Keratinocyte (primary cell): ENCODE measurements at regions not wholly inside any gene's neighbourhood (a gene's known extent, or its start where the extent isn't known, plus 50 kb on each side); places are given as distances from the start of the nearest gene placed in this dataset.

Experiments
- DNase-seq: peaks from one replicate; pipeline ENCODE4 v3.0.0-alpha.2; 2011; ENCODE audit warnings: low read depth, missing footprints, low spot score
- FAIRE-seq: peaks from 2 replicates; lab custom pipeline; 2011; peaks lifted over from hg19 to GRCh38; lab: Jason Lieb, UNC
- H2AFZ ChIP-seq: 2 replicates; pipeline ENCODE4 v1.6.0; 2012; ENCODE audit warnings: low read length, control low read depth, inconsistent platforms; ENCODE audit not compliant: control insufficient read depth
- H3K27ac ChIP-seq: 2 replicates; pipeline ENCODE4 v1.5.1; 2011; ENCODE audit warnings: low read length; ENCODE audit not compliant: control insufficient read depth, insufficient read depth
- H3K27me3 ChIP-seq: 3 replicates; pipeline ENCODE4 v1.6.0; 2011; ENCODE audit warnings: low read length; ENCODE audit not compliant: control insufficient read depth, insufficient read depth; ENCODE audit errors: extremely low read depth
- H3K36me3 ChIP-seq, 2 experiments: 2 replicates in 1 of 2; 3 replicates in 1 of 2; pipeline ENCODE4 v1.5.1; 2011; ENCODE audit warnings: low read length in 2 of 2, mild to moderate bottlenecking in 1 of 2; ENCODE audit not compliant: control insufficient read depth in 2 of 2, insufficient read depth in 2 of 2; ENCODE audit errors: extremely low read depth in 1 of 2
- H3K4me1 ChIP-seq: 3 replicates; pipeline ENCODE4 v1.5.1; 2011; ENCODE audit warnings: low read length; ENCODE audit not compliant: control insufficient read depth, insufficient read depth; ENCODE audit errors: extremely low read depth
- H3K4me2 ChIP-seq: 3 replicates; pipeline ENCODE4 v1.6.0; 2011; ENCODE audit warnings: low read depth, low read length; ENCODE audit not compliant: control insufficient read depth, insufficient read depth; ENCODE audit errors: extremely low read depth
- H3K4me3 ChIP-seq, 3 experiments: fragments of 200-600 bp in 1 of 3; sonication (generic) in 1 of 3; 2 replicates in 2 of 3; 3 replicates in 1 of 3; pipeline ENCODE4 v1.5.1; 2011 to 2016; ENCODE audit warnings: low read length in 3 of 3, mild to moderate bottlenecking in 3 of 3, control low read depth in 2 of 3, inconsistent platforms in 1 of 3, low read depth in 1 of 3, mixed read lengths in 1 of 3, mixed run types in 1 of 3, moderate library complexity in 1 of 3; ENCODE audit not compliant: control insufficient read depth in 2 of 3, insufficient read depth in 2 of 3; ENCODE audit errors: extremely low read depth in 1 of 3
- H3K79me2 ChIP-seq: 2 replicates; pipeline ENCODE4 v1.6.0; 2012; ENCODE audit warnings: low read length; ENCODE audit not compliant: control insufficient read depth, insufficient read depth
- H3K9ac ChIP-seq: 3 replicates; pipeline ENCODE4 v1.6.0; 2011; ENCODE audit warnings: low read length; ENCODE audit not compliant: control insufficient read depth, insufficient read depth; ENCODE audit errors: extremely low read depth
- H3K9me1 ChIP-seq: 3 replicates; pipeline ENCODE4 v1.6.0; 2011; ENCODE audit warnings: low read length; ENCODE audit not compliant: control insufficient read depth, insufficient read depth; ENCODE audit errors: extremely low read depth
- H3K9me3 ChIP-seq: 2 replicates; pipeline ENCODE4 v1.5.1; 2012; ENCODE audit warnings: low read depth, low read length; ENCODE audit not compliant: control insufficient read depth
- H4K20me1 ChIP-seq: 3 replicates; pipeline ENCODE4 v1.6.0; 2011; ENCODE audit warnings: low read length; ENCODE audit not compliant: control insufficient read depth, insufficient read depth; ENCODE audit errors: extremely low read depth
- EZH2 ChIP-seq: IDR thresholded peaks from one replicate; pipeline ENCODE4 v1.6.1; 2012; ENCODE audit warnings: inconsistent platforms, mild to moderate bottlenecking, low read length, moderate library complexity
- dilution Hi-C: fragments of 300-500 bp; cut with MboI; formaldehyde crosslinking; loops from one replicate; pipeline ENCODE4 v1.7.0; 2020; ENCODE audit warnings: low sequenced_read_pairs; ENCODE audit not compliant: extremely low pct_ligation_motif_present
- TF ChIP-seq, protein P1 (sequence below), 3 experiments: IDR thresholded peaks in 1 of 3; conservative IDR thresholded peaks in 1 of 3; optimal IDR thresholded peaks in 1 of 3; 2 replicates in 2 of 3; 3 replicates in 1 of 3; pipeline versions ENCODE3 to v1.5.1; 2011; ENCODE audit warnings: low read length in 3 of 3, mild to moderate bottlenecking in 3 of 3, moderate library complexity in 2 of 3, control low read depth in 1 of 3, inconsistent platforms in 1 of 3; ENCODE audit not compliant: insufficient read depth in 2 of 3; ENCODE audit errors: extremely low read depth in 1 of 3

DNA sequence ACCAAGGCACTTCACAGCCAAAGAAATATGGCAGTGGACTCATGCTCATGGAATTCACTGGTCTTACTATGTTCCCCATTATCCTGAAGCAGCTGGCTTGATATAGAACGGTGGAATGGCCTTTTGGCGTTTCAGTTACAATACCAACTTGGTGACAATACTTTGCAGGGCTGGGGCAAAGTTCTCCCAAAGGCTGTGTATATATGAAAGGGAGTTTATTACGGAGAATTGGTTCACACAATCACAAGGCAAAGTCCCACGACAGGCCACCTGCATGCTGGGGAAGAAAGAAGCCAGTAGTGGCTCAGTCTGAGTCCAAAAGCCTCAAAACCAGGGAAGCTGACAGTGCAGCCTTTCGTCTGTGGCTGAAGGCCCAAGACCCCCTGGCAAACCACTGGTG lies 50.8 kb upstream of the SMARCAD1 start:
- dilution Hi-C loops, result no loop called here
- Histone ChIP-seq H3K4me2 (no peak overlapping the region), H3K4me3 (no peak overlapping the region), H4K20me1 (no peaks in the 10 kb centered on the region), H3K9ac (no peak overlapping the region), H3K27ac (no peak overlapping the region), H3K4me1 (no peaks in the 10 kb centered on the region), H2AFZ (no peak overlapping the region), H3K9me3 (no peaks in the 10 kb centered on the region), H3K36me3 (no peaks in the 10 kb centered on the region), H3K9me1 (no peaks in the 10 kb centered on the region), H3K79me2 (no peaks in the 10 kb centered on the region), H3K27me3 (no peaks in the 10 kb centered on the region)
- no peak for DNase-seq
- no peak for FAIRE-seq
- TF ChIP-seq, protein P1, sequence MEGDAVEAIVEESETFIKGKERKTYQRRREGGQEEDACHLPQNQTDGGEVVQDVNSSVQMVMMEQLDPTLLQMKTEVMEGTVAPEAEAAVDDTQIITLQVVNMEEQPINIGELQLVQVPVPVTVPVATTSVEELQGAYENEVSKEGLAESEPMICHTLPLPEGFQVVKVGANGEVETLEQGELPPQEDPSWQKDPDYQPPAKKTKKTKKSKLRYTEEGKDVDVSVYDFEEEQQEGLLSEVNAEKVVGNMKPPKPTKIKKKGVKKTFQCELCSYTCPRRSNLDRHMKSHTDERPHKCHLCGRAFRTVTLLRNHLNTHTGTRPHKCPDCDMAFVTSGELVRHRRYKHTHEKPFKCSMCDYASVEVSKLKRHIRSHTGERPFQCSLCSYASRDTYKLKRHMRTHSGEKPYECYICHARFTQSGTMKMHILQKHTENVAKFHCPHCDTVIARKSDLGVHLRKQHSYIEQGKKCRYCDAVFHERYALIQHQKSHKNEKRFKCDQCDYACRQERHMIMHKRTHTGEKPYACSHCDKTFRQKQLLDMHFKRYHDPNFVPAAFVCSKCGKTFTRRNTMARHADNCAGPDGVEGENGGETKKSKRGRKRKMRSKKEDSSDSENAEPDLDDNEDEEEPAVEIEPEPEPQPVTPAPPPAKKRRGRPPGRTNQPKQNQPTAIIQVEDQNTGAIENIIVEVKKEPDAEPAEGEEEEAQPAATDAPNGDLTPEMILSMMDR (optimal IDR thresholded peaks at IDR 0.05 in 1 of 3, IDR thresholded peaks at IDR 0.05 in 1 of 3, conservative IDR thresholded peaks at IDR 0.05 in 1 of 3; ENCODE audit: extremely low read depth in 1 of 3, insufficient read depth in 2 of 3, low read length in 3 of 3), result no peak
- TF ChIP-seq EZH2, result no peak
